HG03175 (cell line): ENCODE measurements at regions not wholly inside any gene's neighbourhood (a gene's known extent, or its start where the extent isn't known, plus 50 kb on each side); places are given as distances from the start of the nearest gene placed in this dataset.
"Not testable (repeated sequence)": the region's sequence is repeated elsewhere in the genome, so short reads cannot be mapped to it uniquely, and the experiment has no call there.

Experiments used
- ATAC-seq: cut with Tn5 transposase; IDR thresholded peaks from one replicate; pipeline ENCODE4 v1.9.1; 2021; ENCODE audit warnings: mild to moderate bottlenecking, moderate library complexity; ENCODE audit not compliant: unreplicated experiment

GRCh38 chr3:103297502-103297901 is 862.7 kb downstream of the ZPLD1 start:
- not testable (repeated sequence) for ATAC-seq

DNA sequence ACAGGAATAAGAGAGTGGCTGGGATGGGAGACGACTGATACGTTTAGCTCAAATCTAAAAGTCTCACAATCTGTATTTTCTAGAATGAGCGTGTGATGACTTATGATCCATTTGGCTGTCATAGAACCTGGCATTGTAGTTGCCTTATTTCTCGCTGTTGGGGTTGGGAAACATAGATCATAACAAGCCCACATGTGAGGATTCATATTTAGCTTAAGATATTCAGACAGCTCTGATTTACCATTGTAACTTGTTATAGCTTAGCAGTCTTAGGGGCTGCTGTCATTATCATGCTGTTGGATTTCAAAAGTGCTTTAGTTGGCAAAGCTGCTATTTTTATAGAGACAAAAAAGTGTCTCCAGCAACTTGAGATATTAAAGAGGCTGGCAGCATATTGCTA is 871.3 kb downstream of the ZPLD1 start:
- ATAC-seq: no peak

GRCh38 chr3:103308921-103309320 is 874.1 kb downstream of the ZPLD1 start:
- peak; percentile 42 for ATAC-seq

- ATAC-seq: no peak
These were observed 885.1 kb downstream of the ZPLD1 start for GRCh38 chr3:103319912-103320311.

- no peak for ATAC-seq
These were observed 902.5 kb downstream of the ZPLD1 start for GRCh38 chr3:103337179-103337845.

DNA sequence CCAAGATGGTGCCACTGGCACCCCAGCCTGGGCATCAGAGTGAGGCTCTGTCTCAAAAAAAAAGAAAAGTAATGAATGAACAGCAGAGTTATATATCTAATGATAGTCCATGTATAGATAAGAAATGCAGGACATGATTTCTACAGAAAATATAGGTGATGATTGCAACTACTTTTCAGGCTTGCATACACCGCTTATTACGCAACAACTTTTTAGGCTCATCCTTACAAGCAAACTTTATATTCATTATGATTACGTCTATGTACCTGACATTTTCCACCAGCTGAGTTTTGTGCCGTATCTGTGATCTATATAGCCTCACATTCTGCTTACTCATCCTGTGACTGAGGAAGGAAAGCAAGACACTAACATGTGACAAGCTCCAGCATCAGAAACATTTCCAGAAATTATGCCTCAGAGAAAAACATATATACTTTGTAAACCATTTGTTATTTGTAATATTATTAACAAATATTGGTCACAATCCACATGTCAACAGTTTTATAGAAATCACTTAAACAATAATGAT is 906.3 kb downstream of the ZPLD1 start:
- no peak for ATAC-seq

DNA sequence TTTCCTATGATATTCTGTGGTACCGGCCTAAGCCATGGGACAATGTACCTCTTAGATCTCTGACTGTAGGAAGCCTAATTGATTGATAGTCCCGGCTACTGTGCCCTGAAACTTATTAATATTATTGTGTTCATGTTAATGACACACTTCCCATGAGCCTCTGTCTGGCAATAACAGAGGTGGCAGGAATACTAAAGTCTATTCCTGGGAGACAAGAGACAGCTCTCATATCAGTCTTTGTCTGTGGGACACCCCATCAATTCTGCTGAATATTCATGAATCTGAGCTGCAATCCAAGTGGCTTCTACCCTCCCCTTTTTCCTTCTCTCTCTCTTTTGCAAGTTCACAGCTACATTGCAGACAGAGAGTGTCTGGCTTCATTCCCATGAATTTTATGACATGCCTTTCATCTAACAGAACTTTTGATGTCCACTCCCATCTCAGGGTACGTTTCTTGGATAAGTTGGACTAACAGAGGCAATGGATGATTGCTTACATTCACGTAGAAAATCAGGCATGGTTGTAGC is 907.5 kb downstream of the ZPLD1 start:
- no peak for ATAC-seq

- no peak for ATAC-seq
These were observed 914.9 kb downstream of the ZPLD1 start for GRCh38 chr3:103349760-103350159.

DNA sequence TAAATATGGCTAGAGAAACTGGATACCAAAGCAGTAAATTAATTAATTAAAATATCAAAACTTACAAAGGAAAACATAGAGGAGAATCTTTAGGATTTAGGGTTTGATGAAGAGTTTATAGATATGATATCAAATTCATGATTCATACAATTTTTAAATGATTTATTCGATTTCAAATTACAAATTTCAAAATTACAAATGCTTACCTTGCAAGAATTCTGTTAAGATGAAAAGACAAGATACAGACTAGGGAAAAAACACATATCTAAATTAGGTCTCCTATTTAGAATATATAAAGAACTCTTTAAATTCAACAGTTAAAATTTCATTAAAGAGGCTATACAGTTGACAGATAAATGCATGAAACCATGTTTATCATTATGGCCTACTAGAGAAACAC is 930.7 kb downstream of the ZPLD1 start:
- ATAC-seq: no peak

DNA sequence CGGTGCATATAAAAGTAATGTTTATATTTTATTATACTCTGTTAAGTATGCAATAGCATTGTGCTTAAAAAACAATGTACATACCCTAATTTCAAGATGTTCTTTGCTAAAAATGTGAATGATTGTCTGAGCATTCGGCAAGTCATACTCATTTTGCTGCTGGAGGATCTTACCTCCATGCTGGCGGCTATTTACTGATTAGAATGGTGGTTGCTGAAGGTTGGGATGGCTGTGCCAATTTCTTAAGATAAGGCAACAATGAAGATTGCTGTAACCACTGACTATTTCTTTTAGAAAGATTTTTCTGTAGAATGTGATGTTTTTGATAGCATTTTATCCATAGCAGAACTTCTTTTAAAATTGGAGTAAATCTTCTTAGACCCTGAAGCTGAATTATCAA is 932.7 kb downstream of the ZPLD1 start:
- ATAC-seq: no peak

DNA sequence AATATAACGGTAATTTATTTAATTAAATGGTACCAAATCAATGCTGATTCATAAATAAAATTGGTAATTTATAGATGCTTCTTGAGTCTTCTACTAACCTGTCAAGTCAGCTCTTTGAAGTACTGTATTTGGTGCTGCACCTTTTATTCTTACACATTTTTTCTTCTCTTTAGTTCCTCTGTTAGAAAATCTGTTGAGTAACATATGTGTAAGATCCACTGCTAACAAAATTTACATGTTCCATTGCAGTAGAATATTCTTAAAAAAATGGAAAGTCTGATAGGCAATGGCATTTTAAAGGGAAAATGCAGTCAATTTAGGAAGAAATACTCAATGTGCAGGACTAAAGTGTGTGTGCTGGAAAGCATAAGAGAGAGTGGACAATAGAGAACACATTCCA is 936.6 kb downstream of the ZPLD1 start:
- no peak for ATAC-seq

DNA sequence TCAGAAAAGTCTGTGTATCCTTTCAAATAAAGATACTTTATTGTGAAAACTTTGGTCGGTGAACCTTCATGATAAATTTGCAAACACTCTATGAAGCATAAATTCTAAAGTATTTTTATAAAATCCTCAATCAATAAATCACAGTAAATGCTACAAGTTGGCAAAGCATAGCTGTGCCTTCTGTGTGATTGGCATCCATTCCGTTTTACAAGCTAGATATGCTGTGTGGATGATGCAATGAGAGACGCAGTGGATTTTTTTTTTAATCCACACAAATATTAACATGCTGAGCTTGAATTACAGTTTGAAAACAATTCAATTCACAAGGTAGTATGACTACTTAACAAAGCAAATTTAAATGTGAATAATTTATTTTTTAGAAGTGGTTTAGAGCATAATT is 937.2 kb downstream of the ZPLD1 start:
- no peak for ATAC-seq

- ATAC-seq: no peak
These were observed 945.6 kb downstream of the ZPLD1 start for GRCh38 chr3:103380391-103380790.

GRCh38 chr3:103381296-103382079 is 946.7 kb downstream of the ZPLD1 start:
- no peak for ATAC-seq

DNA sequence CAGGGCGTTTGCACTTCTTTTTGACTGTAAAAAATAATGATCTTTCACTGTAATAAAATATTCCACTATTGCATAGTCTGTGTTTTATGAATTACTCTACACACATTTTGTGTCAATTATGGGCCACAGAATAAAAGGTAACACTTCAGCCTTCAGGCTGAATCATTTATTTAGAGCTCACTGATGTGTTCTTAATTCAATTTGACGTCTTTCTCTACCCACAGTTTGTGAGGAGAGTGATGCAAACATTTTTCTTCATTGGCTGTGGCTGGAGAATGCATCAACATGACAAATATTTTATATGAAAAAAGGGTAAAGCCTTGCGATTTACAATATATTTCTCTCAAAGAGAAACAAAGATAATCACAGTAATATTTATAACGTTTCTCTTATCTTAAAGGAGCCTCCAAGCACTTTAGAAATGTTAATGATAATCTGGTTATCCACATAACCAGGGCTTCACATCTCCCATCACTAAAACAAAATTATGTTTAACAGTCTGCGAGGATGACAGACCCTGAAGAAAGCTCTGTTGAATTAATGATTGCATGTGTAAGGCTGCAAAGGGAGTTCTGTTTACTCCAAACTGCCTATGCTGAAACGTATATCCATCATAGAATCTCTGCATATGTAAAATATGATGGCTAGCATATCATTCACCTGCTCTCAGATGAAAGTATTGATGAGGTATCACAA is 951.3 kb downstream of the ZPLD1 start:
- no peak for ATAC-seq

- ATAC-seq: no peak
These were observed 953.4 kb downstream of the ZPLD1 start for GRCh38 chr3:103388214-103388613.

DNA sequence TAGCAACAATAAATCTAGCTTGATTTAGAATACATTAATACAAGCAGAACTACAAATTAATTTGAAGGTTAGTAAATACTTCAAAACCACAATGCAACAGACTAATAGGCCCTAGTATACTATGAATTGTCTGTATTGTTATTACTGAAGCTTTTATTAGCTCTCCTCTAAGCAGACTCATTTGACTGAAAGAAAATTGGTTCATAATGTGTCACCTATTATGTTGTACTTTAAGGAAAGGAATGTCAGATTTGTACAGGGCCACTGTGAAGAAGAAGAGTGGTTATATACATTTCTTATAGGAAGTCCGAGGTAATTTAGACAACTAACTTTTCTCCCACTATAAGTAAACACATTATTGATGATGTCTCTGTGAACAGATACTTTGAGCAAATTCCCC is 954.5 kb downstream of the ZPLD1 start:
- ATAC-seq: no peak

DNA sequence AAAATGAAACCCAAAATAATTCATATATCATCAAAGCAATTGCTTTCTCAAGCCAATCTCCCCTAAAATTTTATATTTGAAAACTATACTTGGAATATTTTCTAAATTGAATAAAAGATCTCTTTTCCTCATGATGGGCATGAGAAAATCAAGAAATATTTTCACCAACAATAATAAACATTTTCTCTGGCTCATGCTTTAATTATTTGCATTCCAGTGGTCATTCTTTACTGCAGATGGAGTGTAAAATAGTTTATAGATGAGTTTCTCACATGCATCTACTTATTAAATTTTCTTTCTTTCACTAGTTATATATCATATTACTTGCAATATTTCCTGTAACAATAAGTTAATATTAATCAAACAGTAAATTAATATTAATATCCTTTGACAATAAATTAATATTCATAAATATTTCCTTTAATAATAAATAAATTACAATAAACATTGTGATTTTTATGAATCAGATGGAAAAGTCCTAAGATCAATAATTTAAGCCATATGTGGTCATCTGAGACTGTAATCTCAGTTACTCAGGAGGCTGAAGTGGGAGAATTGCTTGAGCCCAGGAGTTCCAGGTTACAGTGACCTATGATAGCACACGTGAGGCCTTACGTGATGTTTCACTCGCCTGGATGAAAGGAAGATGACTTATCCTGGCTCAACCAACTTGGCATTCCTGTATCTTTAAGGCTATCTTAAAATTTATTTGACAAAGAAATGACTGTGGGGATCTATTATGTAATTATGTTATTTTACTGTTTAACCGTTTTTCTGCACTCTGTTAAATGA is 958.8 kb downstream of the ZPLD1 start:
- no peak for ATAC-seq

GRCh38 chr3:103403191-103403590 is 968.4 kb downstream of the ZPLD1 start:
- no peak for ATAC-seq

DNA sequence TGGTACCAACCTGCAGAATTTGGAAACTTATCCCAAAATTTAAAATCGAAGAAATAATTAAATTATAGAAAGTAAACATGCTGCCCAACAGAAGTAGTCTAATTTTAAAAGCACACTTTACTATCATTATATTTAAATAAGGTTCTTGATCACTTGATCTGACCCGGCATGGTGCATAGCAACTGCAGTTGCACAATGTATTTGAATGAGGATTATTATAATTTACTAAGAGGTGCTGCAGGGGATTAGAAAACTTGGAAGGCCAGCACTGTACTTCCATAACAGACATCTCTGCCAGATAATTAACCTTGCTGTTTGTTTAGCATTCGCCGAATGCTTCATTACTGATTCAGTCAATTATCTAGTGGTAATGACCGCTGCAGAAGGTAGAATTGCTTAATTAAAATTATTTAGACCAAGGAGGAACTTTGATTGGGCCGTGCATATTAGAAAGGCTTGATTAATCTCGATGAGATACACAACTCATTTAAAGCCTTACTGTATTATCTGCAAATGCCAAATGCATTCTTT is 971.6 kb downstream of the ZPLD1 start:
- no peak for ATAC-seq
